PC-3 (cell line): ENCODE measurements at regions not wholly inside any gene's neighbourhood (a gene's known extent, or its start where the extent isn't known, plus 50 kb on each side); places are given as distances from the start of the nearest gene placed in this dataset.
A peak's percentile ranks its signal among the peaks of the same experiment; 100 is the strongest.

Source experiments
- ATAC-seq: fragments of 200-7000 bp; cut with Tn5 transposase; 2 replicates; pipeline ENCODE4 v1.9.1; 2020; ENCODE audit warnings: mild to moderate bottlenecking, moderate library complexity
- BruUV-seq: library from RNA; stranded (reverse); fragments of 400-500 nt; replicated peaks from 2 replicates; lab custom pipeline; 2021; lab: Mats Ljungman, UMichigan
- CTCF ChIA-PET: fragments of 300-600 bp; sonication (Branson Sonifier 250); formaldehyde crosslinking; loops from one replicate; lab custom pipeline; 2022; ENCODE audit warnings: antibody characterized with exemption; lab: Charles Lee
- POLR2A ChIA-PET: fragments of 300-600 bp; sonication (Branson Sonifier 250); formaldehyde crosslinking; loops from one replicate; lab custom pipeline; 2022; ENCODE audit warnings: antibody characterized with exemption; ENCODE audit not compliant: unreplicated experiment; lab: Charles Lee
- DNase-seq: peaks from one replicate; pipeline ENCODE4 v3.0.0-alpha.2; 2015
- H2AFZ ChIP-seq: fragments of 300-600 bp; sonication (generic); 2 replicates; pipeline ENCODE4 v1.6.0; 2016; ENCODE audit warnings: antibody characterized with exemption, low read length
- H3F3A ChIP-seq: fragments of 300-600 bp; sonication (generic); one replicate; pipeline ENCODE4 v1.6.0; 2017; ENCODE audit warnings: antibody characterized with exemption, low read length, control low read depth, mild to moderate bottlenecking; ENCODE audit not compliant: unreplicated experiment
- H3K27ac ChIP-seq: fragments of 300-600 bp; sonication (generic); 2 replicates; pipeline ENCODE4 v1.5.1; 2016; ENCODE audit warnings: mild to moderate bottlenecking, low read length
- H3K27me3 ChIP-seq: fragments of 300-600 bp; sonication (generic); 2 replicates; pipeline ENCODE4 v1.6.1; 2016; ENCODE audit warnings: low read length, mixed read lengths
- H3K36me3 ChIP-seq: fragments of 300-600 bp; sonication (generic); 2 replicates; pipeline ENCODE4 v1.6.1; 2016; ENCODE audit warnings: low read depth, mixed run types, low read length, mixed read lengths
- H3K4me1 ChIP-seq: fragments of 300-600 bp; sonication (generic); 2 replicates; pipeline ENCODE4 v1.5.1; 2016; ENCODE audit warnings: low read length; ENCODE audit not compliant: insufficient read depth
- H3K4me2 ChIP-seq: fragments of 300-600 bp; sonication (generic); 2 replicates; pipeline ENCODE4 v1.6.0; 2016; ENCODE audit warnings: low read length
- H3K4me3 ChIP-seq: fragments of 300-600 bp; sonication (generic); 2 replicates; pipeline ENCODE4 v1.5.1; 2016; ENCODE audit warnings: mild to moderate bottlenecking, low read length, mixed read lengths
- H3K79me2 ChIP-seq: fragments of 300-600 bp; sonication (generic); 2 replicates; pipeline ENCODE4 v1.6.1; 2017; ENCODE audit warnings: low read length, mixed read lengths
- H3K9ac ChIP-seq: fragments of 300-600 bp; sonication (generic); 2 replicates; pipeline ENCODE4 v1.6.0; 2016; ENCODE audit warnings: mild to moderate bottlenecking, low read length
- H3K9me2 ChIP-seq: fragments of 300-600 bp; sonication (generic); replicated peaks from 2 replicates; pipeline ENCODE4 v1.6.1; 2016; ENCODE audit warnings: mixed run types, low read length, mixed read lengths
- H3K9me3 ChIP-seq: fragments of 300-600 bp; sonication (generic); 2 replicates; pipeline ENCODE4 v1.6.1; 2016; ENCODE audit warnings: low read length, mixed read lengths
- H4K20me1 ChIP-seq: fragments of 300-600 bp; sonication (generic); 2 replicates; pipeline ENCODE4 v1.6.1; 2016; ENCODE audit warnings: low read length, mixed read lengths
- CTCF ChIP-seq: fragments of 300-600 bp; sonication (generic); conservative IDR thresholded peaks from 2 replicates; pipeline ENCODE4 v1.5.1; 2017; ENCODE audit warnings: antibody characterized with exemption, low read depth, mild to moderate bottlenecking, low read length
- EZH2 ChIP-seq: fragments of 300-600 bp; sonication (generic); IDR thresholded peaks from one replicate; pipeline ENCODE4 v1.6.1; 2017; ENCODE audit warnings: antibody characterized with exemption, mild to moderate bottlenecking, low read length; ENCODE audit not compliant: unreplicated experiment
- EZH2phosphoT487 ChIP-seq: fragments of 300-600 bp; sonication (generic); IDR thresholded peaks from 2 replicates; pipeline ENCODE4 v1.6.1; 2018; ENCODE audit warnings: mild to moderate bottlenecking, antibody characterized with exemption, low read length, borderline replicate concordance
- intact Hi-C: fragments of 100-400 bp; cut with micrococcal nuclease; formaldehyde crosslinking; loops from 2 replicates; pipeline ENCODE4 v1.9.0; 2023

- no peak overlapping the region for H3K9ac ChIP-seq
- no peaks in the 10 kb centered on the region for H3F3A ChIP-seq
- ChIA-PET POLR2A (no interaction called here), CTCF (no interaction called here)
- peak; percentile 65 for ATAC-seq
- H3K27me3 ChIP-seq, result no peaks in the 10 kb centered on the region
- H3K27ac ChIP-seq, result no peak overlapping the region
- TF ChIP-seq EZH2phosphoT487 (no peak), EZH2 (no peak), CTCF (no peak)
- H4K20me1 ChIP-seq, result no peaks in the 10 kb centered on the region
- H2AFZ ChIP-seq, result no peak overlapping the region
- H3K4me2 ChIP-seq, result peak overlapping the region; percentile 2; the same call in 1 of the 2 replicates
- no peaks in the 10 kb centered on the region for H3K36me3 ChIP-seq
- intact Hi-C loops, result no loop called here
- peak; percentile 49 for DNase-seq
- peaks cover 12% of the 10 kb centered on the region for H3K4me1 ChIP-seq
- no peaks in the 10 kb centered on the region for H3K79me2 ChIP-seq
- H3K4me3 ChIP-seq, result no peak overlapping the region
- BruUV-seq, result no TSS peak
- no peaks in the 10 kb centered on the region for H3K9me3 ChIP-seq
- H3K9me2 ChIP-seq, result no peaks in the 10 kb centered on the region
These were observed 227.1 kb downstream of the C12orf50 start for GRCh38 chr12:87801860-87802720.

- Histone ChIP-seq H3F3A (no peaks in the 10 kb centered on the region), H3K36me3 (no peaks in the 10 kb centered on the region), H3K4me3 (no peak overlapping the region), H3K9me2 (no peaks in the 10 kb centered on the region), H3K4me2 (no peak overlapping the region), H3K9ac (no peak overlapping the region), H4K20me1 (no peaks in the 10 kb centered on the region), H3K27ac (no peak overlapping the region), H2AFZ (no peak overlapping the region), H3K9me3 (no peaks in the 10 kb centered on the region), H3K79me2 (no peaks in the 10 kb centered on the region), H3K4me1 (peaks cover 4% of the 10 kb centered on the region; the same call in 1 of the 2 replicates), H3K27me3 (no peaks in the 10 kb centered on the region)
- ATAC-seq (peak; percentile 31), DNase-seq (peak; percentile 9)
- ChIA-PET POLR2A (no interaction called here), CTCF (no interaction called here)
- BruUV-seq, result no TSS peak
- no peak for TF ChIP-seq EZH2
- TF ChIP-seq EZH2phosphoT487, result no peak
- intact Hi-C loops, result no loop called here
These were observed 232.2 kb downstream of the C12orf50 start for GRCh38 chr12:87796961-87797516.

- POLR2A ChIA-PET, result interaction anchor here (0.6 kb wide), 1 partner anchor 194 kb away, joined by 4 read pairs; no protein-coding TSS in a partner anchor
- DNase-seq (no peak), ATAC-seq (no peak)
- Histone ChIP-seq H3K36me3 (no peaks in the 10 kb centered on the region), H3K27ac (no peak overlapping the region), H3K79me2 (no peaks in the 10 kb centered on the region), H3K9me2 (no peaks in the 10 kb centered on the region), H3K9ac (no peak overlapping the region), H3K4me1 (0 out of 2 replicates have a peak, but pooled peaks cover 4% of the 10 kb centered on the region), H3K27me3 (no peaks in the 10 kb centered on the region), H3K4me3 (no peak overlapping the region), H4K20me1 (no peaks in the 10 kb centered on the region), H3K4me2 (no peak overlapping the region), H3F3A (no peaks in the 10 kb centered on the region), H2AFZ (no peak overlapping the region), H3K9me3 (no peaks in the 10 kb centered on the region)
- intact Hi-C loops, result no loop called here
- CTCF ChIA-PET, result no interaction called here
- no peak for TF ChIP-seq EZH2
- no peak for TF ChIP-seq EZH2phosphoT487
- no peak for TF ChIP-seq CTCF
- no TSS peak for BruUV-seq
These were observed 233.6 kb downstream of the C12orf50 start for GRCh38 chr12:87795555-87795954.
